Neural cell (in vitro differentiated cells): ENCODE measurements at regions not wholly inside any gene's neighbourhood (a gene's known extent, or its start where the extent isn't known, plus 50 kb on each side); places are given as distances from the start of the nearest gene placed in this dataset.

Experiments
- EP300 ChIP-seq: fragments of 450-650 bp; conservative IDR thresholded peaks from 2 replicates; pipeline ENCODE4 v1.6.1; 2014; ENCODE audit warnings: antibody characterized with exemption, mild to moderate bottlenecking, moderate library complexity; ENCODE audit not compliant: poor library complexity, severe bottlenecking
- EZH2 ChIP-seq: fragments of 200-600, 300-800 bp; shearing (Covaris generic), sonication (generic); IDR thresholded peaks from 2 replicates; pipeline ENCODE4 v1.6.1; 2014; ENCODE audit warnings: antibody characterized with exemption, low read length, borderline replicate concordance, mild to moderate bottlenecking; ENCODE audit not compliant: insufficient read depth, poor library complexity, severe bottlenecking
- MXI1 ChIP-seq: fragments of 450-650 bp; conservative IDR thresholded peaks from 2 replicates; pipeline ENCODE4 v1.6.1; 2014; ENCODE audit warnings: antibody characterized with exemption, mild to moderate bottlenecking; ENCODE audit not compliant: poor library complexity, severe bottlenecking
- POLR2AphosphoS5 ChIP-seq: IDR thresholded peaks from 2 replicates; pipeline ENCODE4 v1.6.1; 2012
- RAD21 ChIP-seq: fragments of 450-650 bp; conservative IDR thresholded peaks from 2 replicates; pipeline ENCODE4 v1.6.1; 2014; ENCODE audit warnings: antibody characterized with exemption, mild to moderate bottlenecking, moderate library complexity
- SMC3 ChIP-seq: fragments of 450-650 bp; conservative IDR thresholded peaks from 2 replicates; pipeline ENCODE4 v1.6.1; 2014; ENCODE audit warnings: antibody characterized with exemption, mild to moderate bottlenecking, moderate library complexity; ENCODE audit not compliant: poor library complexity
- TAF1 ChIP-seq: IDR thresholded peaks from 2 replicates; pipeline ENCODE4 v1.6.1; 2012; ENCODE audit warnings: low read depth
- TF ChIP-seq, protein P1 (sequence below): fragments of 450-650 bp; IDR thresholded peaks from 2 replicates; pipeline ENCODE4 v1.5.1; 2014; ENCODE audit warnings: antibody characterized with exemption, mild to moderate bottlenecking, moderate library complexity; ENCODE audit not compliant: poor library complexity, severe bottlenecking
- TF ChIP-seq, protein P2 (sequence below): IDR thresholded peaks from 2 replicates; pipeline ENCODE4 v1.6.1; 2012; ENCODE audit warnings: borderline replicate concordance

DNA sequence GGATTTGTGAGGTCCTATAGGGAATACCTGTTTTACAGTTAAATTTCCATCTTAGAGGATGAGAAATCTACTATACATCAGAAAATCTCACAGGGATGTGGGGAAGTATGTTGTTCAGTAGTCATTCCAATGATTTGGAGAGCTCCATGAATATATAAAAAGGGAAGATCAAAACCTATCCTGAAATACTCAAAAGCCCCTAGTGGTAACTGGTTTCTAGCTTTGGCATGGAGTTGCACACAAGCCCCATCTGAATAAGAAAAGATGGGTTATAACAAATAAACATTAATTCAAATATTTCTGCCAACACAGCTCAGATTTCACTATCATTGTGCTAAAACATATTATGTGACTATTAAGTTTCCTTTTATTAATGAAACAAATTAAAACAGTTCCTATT lies 101.6 kb downstream of the FBXO8 start:
- TF ChIP-seq, protein P1, sequence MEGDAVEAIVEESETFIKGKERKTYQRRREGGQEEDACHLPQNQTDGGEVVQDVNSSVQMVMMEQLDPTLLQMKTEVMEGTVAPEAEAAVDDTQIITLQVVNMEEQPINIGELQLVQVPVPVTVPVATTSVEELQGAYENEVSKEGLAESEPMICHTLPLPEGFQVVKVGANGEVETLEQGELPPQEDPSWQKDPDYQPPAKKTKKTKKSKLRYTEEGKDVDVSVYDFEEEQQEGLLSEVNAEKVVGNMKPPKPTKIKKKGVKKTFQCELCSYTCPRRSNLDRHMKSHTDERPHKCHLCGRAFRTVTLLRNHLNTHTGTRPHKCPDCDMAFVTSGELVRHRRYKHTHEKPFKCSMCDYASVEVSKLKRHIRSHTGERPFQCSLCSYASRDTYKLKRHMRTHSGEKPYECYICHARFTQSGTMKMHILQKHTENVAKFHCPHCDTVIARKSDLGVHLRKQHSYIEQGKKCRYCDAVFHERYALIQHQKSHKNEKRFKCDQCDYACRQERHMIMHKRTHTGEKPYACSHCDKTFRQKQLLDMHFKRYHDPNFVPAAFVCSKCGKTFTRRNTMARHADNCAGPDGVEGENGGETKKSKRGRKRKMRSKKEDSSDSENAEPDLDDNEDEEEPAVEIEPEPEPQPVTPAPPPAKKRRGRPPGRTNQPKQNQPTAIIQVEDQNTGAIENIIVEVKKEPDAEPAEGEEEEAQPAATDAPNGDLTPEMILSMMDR, result no peak
- TF ChIP-seq TAF1 (no peak), SMC3 (no peak), EZH2 (no peak), POLR2AphosphoS5 (no peak), EP300 (no peak), MXI1 (no peak), RAD21 (no peak)
- TF ChIP-seq, protein P2, sequence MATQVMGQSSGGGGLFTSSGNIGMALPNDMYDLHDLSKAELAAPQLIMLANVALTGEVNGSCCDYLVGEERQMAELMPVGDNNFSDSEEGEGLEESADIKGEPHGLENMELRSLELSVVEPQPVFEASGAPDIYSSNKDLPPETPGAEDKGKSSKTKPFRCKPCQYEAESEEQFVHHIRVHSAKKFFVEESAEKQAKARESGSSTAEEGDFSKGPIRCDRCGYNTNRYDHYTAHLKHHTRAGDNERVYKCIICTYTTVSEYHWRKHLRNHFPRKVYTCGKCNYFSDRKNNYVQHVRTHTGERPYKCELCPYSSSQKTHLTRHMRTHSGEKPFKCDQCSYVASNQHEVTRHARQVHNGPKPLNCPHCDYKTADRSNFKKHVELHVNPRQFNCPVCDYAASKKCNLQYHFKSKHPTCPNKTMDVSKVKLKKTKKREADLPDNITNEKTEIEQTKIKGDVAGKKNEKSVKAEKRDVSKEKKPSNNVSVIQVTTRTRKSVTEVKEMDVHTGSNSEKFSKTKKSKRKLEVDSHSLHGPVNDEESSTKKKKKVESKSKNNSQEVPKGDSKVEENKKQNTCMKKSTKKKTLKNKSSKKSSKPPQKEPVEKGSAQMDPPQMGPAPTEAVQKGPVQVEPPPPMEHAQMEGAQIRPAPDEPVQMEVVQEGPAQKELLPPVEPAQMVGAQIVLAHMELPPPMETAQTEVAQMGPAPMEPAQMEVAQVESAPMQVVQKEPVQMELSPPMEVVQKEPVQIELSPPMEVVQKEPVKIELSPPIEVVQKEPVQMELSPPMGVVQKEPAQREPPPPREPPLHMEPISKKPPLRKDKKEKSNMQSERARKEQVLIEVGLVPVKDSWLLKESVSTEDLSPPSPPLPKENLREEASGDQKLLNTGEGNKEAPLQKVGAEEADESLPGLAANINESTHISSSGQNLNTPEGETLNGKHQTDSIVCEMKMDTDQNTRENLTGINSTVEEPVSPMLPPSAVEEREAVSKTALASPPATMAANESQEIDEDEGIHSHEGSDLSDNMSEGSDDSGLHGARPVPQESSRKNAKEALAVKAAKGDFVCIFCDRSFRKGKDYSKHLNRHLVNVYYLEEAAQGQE, result no peak
